IPS-15b (cell line): ENCODE measurements at regions not wholly inside any gene's neighbourhood (a gene's known extent, or its start where the extent isn't known, plus 50 kb on each side); places are given as distances from the start of the nearest gene placed in this dataset.
"Not testable (repeated sequence)": the region's sequence is repeated elsewhere in the genome, so short reads cannot be mapped to it uniquely, and the experiment has no call there.

Source experiments
- H3K27me3 ChIP-seq: one replicate; pipeline ENCODE4 v1.6.1; 2013; ENCODE audit warnings: low read length; ENCODE audit not compliant: control insufficient read depth, insufficient read depth
- H3K36me3 ChIP-seq: one replicate; pipeline ENCODE4 v1.6.1; 2013; ENCODE audit warnings: low read length; ENCODE audit not compliant: control insufficient read depth, insufficient read depth
- H3K4me1 ChIP-seq: one replicate; pipeline ENCODE4 v1.6.1; 2013; ENCODE audit warnings: mild to moderate bottlenecking, low read length; ENCODE audit not compliant: control insufficient read depth, insufficient read depth
- H3K4me3 ChIP-seq: one replicate; pipeline ENCODE4 v1.5.1; 2013; ENCODE audit warnings: low read depth, low read length
- H3K9ac ChIP-seq: one replicate; pipeline ENCODE4 v1.6.1; 2013; ENCODE audit warnings: low read depth, mild to moderate bottlenecking, low read length
- H3K9me3 ChIP-seq: one replicate; pipeline ENCODE4 v1.6.1; 2013; ENCODE audit warnings: mild to moderate bottlenecking, low read length; ENCODE audit not compliant: control insufficient read depth, insufficient read depth

DNA sequence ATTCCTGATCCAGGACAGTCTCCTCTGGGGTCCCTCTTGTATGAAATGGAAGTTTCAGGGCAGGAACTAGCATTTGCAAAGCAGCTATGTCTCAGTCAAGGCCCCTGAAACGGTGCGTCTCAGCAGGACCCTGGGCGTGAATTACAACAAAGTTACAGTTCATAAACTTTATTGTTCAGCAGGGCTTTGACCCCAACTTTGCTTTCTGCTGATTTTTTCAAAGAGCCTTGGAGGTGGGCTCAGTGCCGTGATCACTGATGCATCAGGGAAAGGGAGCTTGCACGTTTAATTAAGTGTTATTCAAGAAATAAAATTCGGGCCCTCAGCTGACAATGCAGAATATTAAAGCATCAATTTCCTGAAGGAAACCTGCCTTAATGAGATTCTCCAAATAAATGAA, 260.1 kb upstream of the C16orf82 start:
- H3K4me1 ChIP-seq: no peaks in the 10 kb centered on the region
- no peaks in the 10 kb centered on the region for H3K36me3 ChIP-seq
- no peaks in the 10 kb centered on the region for H3K27me3 ChIP-seq
- H3K4me3 ChIP-seq: no peak overlapping the region
- no peak overlapping the region for H3K9ac ChIP-seq
- no peaks in the 10 kb centered on the region for H3K9me3 ChIP-seq

DNA sequence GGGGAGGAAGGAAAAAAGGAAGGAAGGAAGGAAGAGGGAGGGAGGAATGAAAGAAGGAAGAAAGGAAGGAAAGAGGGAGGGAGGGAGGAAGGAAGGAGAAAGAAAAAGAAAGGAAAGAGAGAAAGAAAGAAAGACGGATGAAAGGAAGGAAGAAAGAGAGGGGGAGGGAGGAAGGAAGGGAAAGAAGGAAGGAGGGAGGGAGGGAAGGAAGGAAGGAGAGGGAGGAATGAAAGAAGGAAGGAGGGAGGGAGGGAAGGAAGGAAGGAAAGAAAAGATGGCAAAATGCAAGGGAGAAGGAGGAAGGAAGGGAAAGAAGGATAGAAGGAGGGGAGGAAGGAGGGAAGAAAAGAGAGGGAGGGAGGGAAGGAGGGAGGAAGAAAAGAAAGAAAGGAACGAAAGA, 257.3 kb upstream of the C16orf82 start:
- Histone ChIP-seq H3K36me3 (no peaks in the 10 kb centered on the region), H3K4me1 (no peaks in the 10 kb centered on the region), H3K9ac (no peak overlapping the region)

DNA sequence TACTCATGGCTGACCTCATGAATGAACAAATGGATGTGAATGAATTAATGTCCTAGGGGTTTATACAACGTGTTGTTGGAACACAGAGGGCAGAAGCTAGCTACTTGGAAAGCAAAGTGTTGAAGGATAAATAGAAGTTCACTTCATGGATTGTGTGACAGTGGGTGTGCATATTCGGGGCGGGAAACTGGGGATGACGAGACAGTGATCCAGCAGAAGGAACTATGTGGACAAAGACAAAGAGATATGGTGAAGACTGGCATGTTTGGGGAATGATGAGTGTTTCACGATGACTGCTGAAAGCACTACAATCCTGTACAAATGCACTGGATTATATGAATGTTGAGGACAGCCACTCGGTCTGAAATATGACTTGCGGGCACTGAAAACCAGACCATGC, 250.5 kb upstream of the C16orf82 start:
- H3K36me3 ChIP-seq: no peaks in the 10 kb centered on the region
- no peaks in the 10 kb centered on the region for H3K27me3 ChIP-seq
- no peak overlapping the region for H3K4me3 ChIP-seq

More for the DNA sequence above, 257.3 kb upstream of the C16orf82 start:
- H3K9me3 ChIP-seq: no peaks in the 10 kb centered on the region
- H3K27me3 ChIP-seq: no peaks in the 10 kb centered on the region
- H3K4me3 ChIP-seq: no peak overlapping the region

DNA sequence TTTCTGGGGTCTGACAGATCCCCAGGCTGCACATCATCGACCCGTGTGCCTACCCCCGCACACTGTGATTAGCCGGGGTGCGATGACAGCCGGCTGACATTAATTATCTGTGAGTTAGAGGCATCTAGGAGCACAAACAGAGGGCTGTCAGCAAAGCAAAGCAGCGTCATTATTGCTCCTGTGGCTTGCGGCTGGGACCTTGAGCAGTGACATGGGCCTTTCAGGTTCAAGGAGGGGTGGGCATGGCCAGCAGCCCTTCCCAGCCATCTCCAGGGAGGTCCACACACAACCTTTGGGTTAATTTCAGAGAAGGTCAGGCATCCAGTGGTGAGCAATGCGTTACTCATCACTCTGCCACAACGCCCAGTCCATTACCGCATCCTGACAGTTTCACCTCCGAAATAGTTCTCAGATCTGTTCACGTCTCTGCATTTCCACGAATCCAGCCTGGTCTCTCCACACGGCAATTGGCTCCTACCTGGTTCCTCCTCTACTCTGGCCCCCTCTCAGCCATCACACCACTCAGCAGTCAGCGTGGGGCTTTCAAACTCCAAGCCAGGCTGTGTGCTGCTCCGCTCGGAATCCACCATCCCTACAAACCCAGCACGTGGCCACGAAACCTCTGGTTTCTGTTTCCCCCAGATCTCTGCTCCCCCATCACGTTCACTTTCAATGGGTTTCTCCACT, 249.7 kb upstream of the C16orf82 start:
- Histone ChIP-seq H3K4me3 (no peak overlapping the region), H3K9ac (no peak overlapping the region), H3K4me1 (no peaks in the 10 kb centered on the region), H3K36me3 (no peaks in the 10 kb centered on the region), H3K27me3 (no peaks in the 10 kb centered on the region), H3K9me3 (no peaks in the 10 kb centered on the region)

More for the DNA sequence above, 250.5 kb upstream of the C16orf82 start:
- no peaks in the 10 kb centered on the region for H3K9me3 ChIP-seq
- no peak overlapping the region for H3K9ac ChIP-seq
- no peaks in the 10 kb centered on the region for H3K4me1 ChIP-seq

DNA sequence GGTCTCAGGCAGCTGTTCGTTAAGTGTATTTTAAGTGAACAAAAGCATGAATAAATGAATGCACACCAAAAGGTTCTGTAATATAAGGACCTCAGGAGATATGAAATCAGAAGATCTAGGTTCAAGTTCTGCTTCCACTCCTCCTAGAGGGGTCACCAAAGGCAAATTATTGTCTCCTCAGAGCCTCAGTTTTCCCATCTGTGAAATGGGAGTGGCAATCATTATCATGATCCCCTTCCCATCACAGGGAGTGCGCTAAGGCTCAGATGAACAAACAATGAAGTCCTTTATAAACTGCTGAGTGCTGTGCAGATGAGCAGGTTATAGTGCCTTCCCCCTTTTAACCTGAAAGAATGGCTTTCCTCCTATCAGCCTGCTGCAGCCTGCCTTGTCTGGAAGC, 248.3 kb upstream of the C16orf82 start:
- H3K9ac ChIP-seq: no peak overlapping the region
- no peaks in the 10 kb centered on the region for H3K36me3 ChIP-seq
- H3K4me3 ChIP-seq: no peak overlapping the region
- H3K9me3 ChIP-seq: no peaks in the 10 kb centered on the region
- no peaks in the 10 kb centered on the region for H3K4me1 ChIP-seq
- no peaks in the 10 kb centered on the region for H3K27me3 ChIP-seq

DNA sequence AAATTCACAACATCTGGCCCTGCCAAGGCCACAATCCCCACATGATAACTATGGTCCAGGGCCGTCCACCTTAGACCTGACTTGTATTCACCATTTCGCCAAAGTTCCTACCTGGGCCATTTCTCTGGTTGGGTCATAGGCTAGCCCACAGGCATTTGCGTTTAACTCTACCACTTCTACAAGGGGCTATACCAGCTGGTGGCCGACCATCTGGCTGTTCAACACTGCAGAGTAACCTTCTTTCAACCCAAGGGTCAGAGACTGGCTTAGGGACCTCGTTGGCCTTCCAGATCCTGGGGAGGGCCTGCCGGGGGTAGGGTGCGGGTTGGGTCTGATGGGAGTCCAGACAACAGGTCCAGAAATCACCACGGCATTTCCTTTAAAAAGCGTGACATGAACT, 242.3 kb upstream of the C16orf82 start:
- Histone ChIP-seq H3K27me3 (no peaks in the 10 kb centered on the region), H3K36me3 (no peaks in the 10 kb centered on the region), H3K9me3 (no peaks in the 10 kb centered on the region), H3K4me3 (no peak overlapping the region), H3K4me1 (no peaks in the 10 kb centered on the region), H3K9ac (no peak overlapping the region)

DNA sequence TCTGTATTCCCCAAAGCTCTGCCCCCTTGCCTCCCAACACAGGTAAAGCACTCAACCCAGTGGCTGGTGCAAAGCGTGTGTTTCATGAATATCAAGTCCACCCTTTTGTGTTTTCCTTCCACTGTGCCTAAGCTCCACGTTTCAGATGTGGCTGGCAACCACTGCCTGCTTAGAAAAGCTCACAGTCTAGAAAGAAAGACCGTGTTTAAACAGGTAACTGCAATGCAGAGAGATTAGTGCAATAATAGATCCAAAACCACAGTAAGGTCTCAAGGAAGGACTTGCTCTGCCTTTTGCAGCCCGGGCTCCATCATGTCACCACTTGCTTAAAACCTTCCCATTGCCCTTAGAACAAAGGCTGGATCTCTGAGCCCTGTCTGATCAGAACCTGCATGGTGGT, 240.2 kb upstream of the C16orf82 start:
- H3K9ac ChIP-seq: no peak overlapping the region
- H3K9me3 ChIP-seq: no peaks in the 10 kb centered on the region
- H3K4me3 ChIP-seq: no peak overlapping the region
- no peaks in the 10 kb centered on the region for H3K4me1 ChIP-seq
- H3K36me3 ChIP-seq: no peaks in the 10 kb centered on the region
- no peaks in the 10 kb centered on the region for H3K27me3 ChIP-seq

DNA sequence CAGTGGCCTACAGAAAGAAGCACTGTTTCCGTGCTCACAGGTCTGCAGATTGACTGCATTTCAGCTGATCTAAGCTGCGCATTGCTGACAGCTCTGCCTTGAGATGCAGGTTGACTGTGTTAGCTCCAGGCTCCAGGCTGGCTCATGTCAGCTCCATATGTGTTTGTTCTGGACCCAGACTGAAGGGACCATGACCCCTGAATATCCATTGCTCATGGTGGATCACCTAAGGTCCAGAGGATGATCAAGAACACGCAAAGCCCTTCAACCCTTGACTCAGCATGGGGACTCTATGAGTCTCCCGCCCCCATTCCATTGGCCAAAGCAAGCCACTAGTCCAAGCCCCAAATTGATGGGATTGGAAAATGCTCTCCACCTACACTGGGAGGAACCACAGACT, 239.3 kb upstream of the C16orf82 start:
- no peaks in the 10 kb centered on the region for H3K9me3 ChIP-seq
- H3K27me3 ChIP-seq: no peaks in the 10 kb centered on the region
- H3K4me3 ChIP-seq: no peak overlapping the region
- no peaks in the 10 kb centered on the region for H3K4me1 ChIP-seq
- H3K9ac ChIP-seq: no peak overlapping the region
- H3K36me3 ChIP-seq: no peaks in the 10 kb centered on the region

DNA sequence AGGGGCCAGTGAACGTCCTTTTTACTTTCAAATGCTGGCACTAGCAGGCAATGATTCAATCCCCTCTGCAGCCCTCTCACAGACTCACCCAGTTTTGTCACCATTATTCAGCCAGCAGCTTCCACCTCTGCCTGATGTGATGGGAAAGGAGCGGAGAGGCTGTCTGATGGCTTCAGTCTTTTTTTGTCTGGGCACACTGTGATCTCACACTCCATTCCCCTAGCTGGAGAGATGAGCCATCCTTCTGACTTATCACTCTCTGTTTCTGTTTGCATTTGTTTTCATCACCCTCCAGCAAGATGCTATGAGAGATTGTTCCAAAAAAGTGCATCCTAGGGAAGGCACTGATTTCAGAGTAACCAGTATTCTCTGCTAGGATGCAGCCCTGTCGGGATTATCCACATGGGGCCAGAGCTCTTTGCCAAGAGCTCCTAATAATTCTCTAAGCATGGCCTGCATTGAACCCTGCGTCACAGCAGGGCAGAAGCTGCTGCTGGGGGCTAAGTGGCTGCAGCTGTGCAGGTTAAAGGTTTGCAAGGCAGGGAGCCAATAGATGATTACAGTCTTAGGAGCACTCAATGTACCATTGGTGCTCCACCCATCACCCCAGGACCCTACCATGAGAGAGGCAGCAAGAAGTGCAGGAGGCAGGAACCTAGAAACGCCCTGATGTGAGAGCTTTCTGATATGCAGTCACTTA, 236.1 kb upstream of the C16orf82 start:
- H3K4me3 ChIP-seq: no peak overlapping the region
- no peaks in the 10 kb centered on the region for H3K9me3 ChIP-seq
- no peaks in the 10 kb centered on the region for H3K27me3 ChIP-seq
- H3K36me3 ChIP-seq: no peaks in the 10 kb centered on the region
- no peak overlapping the region for H3K9ac ChIP-seq
- H3K4me1 ChIP-seq: no peaks in the 10 kb centered on the region

DNA sequence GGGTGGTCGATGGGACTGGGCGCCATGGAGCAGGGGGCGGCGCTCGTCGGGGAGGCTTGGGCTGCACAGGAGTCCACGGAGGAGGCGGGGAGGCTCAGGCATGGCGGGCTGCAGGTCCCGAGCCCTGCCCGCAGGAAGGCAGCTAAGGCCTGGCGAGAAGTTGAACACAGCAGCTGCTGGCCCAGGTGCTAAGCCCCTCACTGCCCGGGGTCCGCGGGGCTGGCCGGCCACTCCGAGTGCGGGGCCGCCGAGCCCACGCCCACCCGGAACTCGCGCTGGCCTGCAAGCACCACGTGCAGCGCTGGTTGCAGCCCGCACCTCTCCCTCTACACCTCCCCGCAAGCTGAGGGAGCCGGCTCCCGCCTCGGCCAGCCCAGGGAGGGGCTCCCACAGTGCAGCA, 230.6 kb upstream of the C16orf82 start:
- not testable (repeated sequence) for H3K4me3 ChIP-seq, H3K36me3 ChIP-seq, H3K9ac ChIP-seq, H3K27me3 ChIP-seq, H3K9me3 ChIP-seq, H3K4me1 ChIP-seq

DNA sequence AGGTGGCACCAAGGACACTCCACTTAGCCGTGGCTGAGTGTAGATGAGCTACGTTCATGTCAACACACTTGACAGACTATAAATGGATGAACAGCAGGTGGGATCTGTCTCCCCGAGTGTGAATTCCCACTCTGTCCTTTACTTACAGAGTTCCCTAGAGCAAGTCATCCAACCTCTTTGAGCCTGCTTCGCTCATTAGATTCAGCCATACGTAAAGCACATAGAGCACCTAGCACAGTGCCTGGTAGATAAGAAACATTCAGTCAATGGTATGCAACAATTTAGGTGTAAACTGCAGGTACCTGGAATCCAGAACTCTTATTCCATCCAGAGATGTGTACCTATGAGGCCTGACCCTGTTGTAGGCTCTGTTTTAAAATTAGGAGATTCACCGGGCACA, 227.8 kb upstream of the C16orf82 start:
- Histone ChIP-seq H3K4me3 (no peak overlapping the region), H3K9ac (no peak overlapping the region), H3K9me3 (no peaks in the 10 kb centered on the region), H3K27me3 (no peaks in the 10 kb centered on the region), H3K36me3 (peaks cover 2% of the 10 kb centered on the region), H3K4me1 (no peaks in the 10 kb centered on the region)

DNA sequence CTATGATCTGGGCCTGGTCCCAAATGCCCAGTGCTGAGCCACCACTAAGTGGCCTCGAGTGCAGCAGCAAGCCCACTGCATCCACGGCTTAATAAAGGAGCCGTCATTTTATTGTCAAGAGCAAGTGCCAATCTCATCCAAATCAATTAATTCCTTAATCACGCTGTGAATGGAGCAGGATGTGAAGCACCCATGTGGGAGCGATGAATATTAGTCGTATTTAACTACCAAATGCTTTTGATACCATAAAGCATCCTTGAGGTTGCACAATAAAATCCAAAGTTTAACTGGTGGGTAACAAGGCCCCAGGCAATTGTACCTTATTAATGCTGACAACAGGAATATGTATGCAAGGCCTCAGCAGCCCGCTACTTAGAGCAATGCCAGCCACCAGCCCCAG, 226.0 kb upstream of the C16orf82 start:
- no peaks in the 10 kb centered on the region for H3K27me3 ChIP-seq
- peaks cover 2% of the 10 kb centered on the region for H3K36me3 ChIP-seq
- no peak overlapping the region for H3K4me3 ChIP-seq
- no peaks in the 10 kb centered on the region for H3K4me1 ChIP-seq
- no peaks in the 10 kb centered on the region for H3K9me3 ChIP-seq
- H3K9ac ChIP-seq: no peak overlapping the region
